Adrenal gland (tissue), 5 donors: ENCODE measurements at regions not wholly inside any gene's neighbourhood (a gene's known extent, or its start where the extent isn't known, plus 50 kb on each side); places are given as distances from the start of the nearest gene placed in this dataset.

Experiments used
- POLR2A ChIP-seq, 2 donors: fragments of 450-650 bp; IDR thresholded peaks; one replicate each; pipeline ENCODE4 v1.6.1; 2017; ENCODE audit warnings: antibody characterized with exemption in 2 of 2, mild to moderate bottlenecking in 2 of 2, moderate library complexity in 1 of 2
- TF ChIP-seq, protein P1 (sequence below), 6 experiments: fragments of 450-650 bp in 4 of 6; fragments of 200-600 bp in 2 of 6; sonication (generic) in 1 of 6; IDR thresholded peaks; 1 replicate in 5 of 6; 2 replicates in 1 of 6; pipeline versions ENCODE4 v1.5.1 to v1.8.0; 2016 to 2021; ENCODE audit warnings: antibody characterized with exemption in 6 of 6, mild to moderate bottlenecking in 2 of 6, moderate library complexity in 1 of 6
- donor health status: DM: no; HTN: no; CAD: no.

DNA sequence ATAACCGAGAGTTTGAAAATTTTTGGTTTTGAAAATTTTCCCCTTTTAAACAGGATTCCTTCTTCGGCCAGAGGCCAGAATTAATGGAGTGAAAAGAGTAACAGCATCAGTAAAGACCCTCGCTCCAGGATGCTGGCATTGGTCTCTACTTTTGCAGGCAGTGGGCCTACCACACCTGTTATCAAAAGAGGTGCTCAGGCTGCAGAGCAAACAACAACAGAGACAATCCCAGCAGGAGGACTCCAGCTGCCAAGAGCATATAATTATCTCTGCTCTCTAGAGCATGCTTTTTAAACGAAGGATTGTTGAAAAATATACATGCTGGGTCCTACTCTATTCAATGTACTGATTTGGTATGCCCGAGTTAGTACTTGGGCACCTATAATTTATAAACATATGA is 1048.5 kb downstream of the PLA2G4A start:
- TF ChIP-seq, protein P1, sequence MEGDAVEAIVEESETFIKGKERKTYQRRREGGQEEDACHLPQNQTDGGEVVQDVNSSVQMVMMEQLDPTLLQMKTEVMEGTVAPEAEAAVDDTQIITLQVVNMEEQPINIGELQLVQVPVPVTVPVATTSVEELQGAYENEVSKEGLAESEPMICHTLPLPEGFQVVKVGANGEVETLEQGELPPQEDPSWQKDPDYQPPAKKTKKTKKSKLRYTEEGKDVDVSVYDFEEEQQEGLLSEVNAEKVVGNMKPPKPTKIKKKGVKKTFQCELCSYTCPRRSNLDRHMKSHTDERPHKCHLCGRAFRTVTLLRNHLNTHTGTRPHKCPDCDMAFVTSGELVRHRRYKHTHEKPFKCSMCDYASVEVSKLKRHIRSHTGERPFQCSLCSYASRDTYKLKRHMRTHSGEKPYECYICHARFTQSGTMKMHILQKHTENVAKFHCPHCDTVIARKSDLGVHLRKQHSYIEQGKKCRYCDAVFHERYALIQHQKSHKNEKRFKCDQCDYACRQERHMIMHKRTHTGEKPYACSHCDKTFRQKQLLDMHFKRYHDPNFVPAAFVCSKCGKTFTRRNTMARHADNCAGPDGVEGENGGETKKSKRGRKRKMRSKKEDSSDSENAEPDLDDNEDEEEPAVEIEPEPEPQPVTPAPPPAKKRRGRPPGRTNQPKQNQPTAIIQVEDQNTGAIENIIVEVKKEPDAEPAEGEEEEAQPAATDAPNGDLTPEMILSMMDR (IDR thresholded peaks at IDR 0.05) = no peak
- no peak for TF ChIP-seq POLR2A (IDR thresholded peaks at IDR 0.05)
